ENCODE measurements at regions not wholly inside any gene's neighbourhood (a gene's known extent, or its start where the extent isn't known, plus 50 kb on each side); places are given as distances from the start of the nearest gene placed in this dataset.

GRCh38 chr4:177052211-177052934, 257.3 kb upstream of the NEIL3 start:
- no peak for DNase-seq

- no peak for DNase-seq
Observed at GRCh38 chr4:177057186-177057585, 252.5 kb upstream of the NEIL3 start.

GRCh38 chr4:177064116-177064515, 245.6 kb upstream of the NEIL3 start:
- DNase-seq = no peak

DNA sequence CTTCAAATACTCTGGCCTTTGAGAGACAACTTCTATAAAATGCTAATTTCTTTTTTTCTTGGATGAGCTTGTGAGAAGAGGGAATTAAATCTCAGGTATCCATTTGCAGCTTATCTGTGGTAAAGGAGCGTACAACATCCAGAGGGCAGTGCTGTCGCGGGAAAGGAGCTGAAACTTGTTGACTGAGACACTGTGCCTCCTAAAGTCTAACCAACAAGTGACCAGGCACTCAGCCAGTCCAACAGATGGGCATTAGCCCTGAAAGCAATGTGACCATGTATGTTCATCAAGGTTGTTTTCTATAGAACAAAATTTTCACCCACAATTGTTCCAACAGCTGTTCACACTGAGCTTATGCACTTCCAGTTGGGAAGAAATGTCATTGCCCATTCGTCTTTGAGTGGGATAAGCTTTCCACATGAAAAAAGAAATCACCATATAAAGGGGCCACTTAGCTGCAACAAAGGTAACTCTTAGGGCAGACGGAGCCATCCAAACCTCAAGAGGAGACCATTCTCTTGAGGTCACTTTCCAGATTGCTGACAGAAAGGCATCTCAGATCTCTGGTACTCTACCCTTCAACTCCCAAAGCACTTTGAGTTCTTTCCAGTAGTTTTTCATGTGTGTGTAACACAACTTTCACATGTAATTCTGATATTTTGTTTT, 244.8 kb upstream of the NEIL3 start:
- DNase-seq = no peak

- no peak for DNase-seq
Observed at GRCh38 chr4:177066746-177067145, 242.9 kb upstream of the NEIL3 start.

DNA sequence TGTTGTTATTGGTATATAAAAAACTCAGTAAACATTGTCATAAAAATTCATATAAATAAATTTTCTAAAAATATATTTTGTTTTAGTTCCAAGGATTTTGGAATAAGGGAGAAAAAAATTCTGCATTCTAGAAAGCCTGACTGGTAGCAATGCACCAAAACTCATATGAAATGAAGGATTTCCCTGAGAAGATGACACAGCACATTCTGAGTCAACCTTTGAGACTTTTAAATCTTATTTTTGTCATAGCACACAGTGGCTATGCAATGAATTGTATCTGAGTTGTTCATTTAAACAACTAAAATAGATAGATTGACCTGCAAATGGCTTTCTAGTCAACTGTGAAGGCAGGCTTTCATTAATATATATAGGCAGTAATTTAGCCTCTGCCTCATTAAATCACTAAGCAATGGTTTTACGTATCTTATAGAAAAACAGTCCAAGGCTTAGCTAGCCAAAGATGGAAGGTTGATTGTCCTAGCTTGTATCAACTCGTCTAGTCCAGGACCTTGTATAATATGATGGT, 239.1 kb upstream of the NEIL3 start:
- no peak for DNase-seq

DNA sequence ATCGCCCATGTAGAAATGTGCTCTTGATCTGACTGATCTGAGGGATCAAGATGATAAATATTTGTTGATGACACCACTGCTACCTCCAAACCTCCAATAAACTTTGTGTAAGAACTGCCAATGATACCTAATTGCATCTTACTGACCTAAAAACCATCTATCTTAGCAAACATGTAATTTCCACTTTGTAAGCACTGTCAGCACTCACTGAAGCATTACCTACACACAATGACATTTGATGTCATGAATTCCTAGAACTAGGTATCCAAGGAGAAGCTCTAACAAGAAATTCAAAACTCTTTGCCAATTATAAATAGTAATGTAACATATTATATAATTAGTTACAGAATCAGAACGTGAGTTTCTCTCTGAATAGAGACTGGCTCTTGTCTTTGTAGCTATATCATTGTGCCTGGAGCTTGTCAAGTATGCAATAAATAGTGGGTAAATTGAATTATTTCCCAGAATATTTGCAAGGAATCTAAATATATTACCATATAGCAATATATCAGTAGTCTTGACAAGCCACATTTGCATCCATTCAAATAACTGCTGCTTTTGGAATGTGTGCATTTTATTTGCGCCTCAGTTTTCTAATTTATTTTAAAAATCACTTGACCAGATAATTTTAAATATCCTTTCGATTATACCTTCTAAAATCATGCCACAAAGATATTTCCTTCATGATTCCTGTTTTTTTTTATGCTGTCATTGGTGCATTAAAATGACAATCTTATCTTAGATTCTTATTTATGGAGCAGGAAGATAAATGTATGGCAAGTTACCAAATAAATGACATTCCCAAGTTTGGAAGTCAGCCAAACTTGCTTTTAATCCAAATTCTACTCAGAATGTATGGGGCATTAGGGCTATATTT, 232.3 kb upstream of the NEIL3 start:
- no peak for DNase-seq

DNA sequence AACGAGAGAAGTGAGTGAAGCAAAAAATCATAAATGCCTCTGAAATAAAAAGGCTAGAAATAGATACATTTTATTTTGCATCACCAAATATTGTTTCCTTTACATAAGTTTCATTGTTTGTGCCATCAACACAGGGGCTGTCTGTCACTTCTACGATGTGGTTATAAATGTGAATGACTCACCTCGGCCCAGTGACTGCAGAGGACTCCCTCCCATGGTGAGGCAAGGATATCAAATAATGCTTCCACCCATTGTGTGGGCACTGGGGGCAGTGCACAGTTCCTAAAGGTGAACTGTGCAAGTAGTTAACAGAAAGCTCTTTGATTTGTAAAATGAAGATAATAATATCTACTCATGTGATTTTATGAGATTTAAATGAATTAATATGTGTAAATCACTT, 230.3 kb upstream of the NEIL3 start:
- DNase-seq = no peak

- no peak for DNase-seq
Observed at GRCh38 chr4:177080388-177080787, 229.3 kb upstream of the NEIL3 start.

- DNase-seq = no peak
Observed at GRCh38 chr4:177087060-177087459, 222.6 kb upstream of the NEIL3 start.

- no peak for DNase-seq
Observed at GRCh38 chr4:177087499-177087898, 222.2 kb upstream of the NEIL3 start.

DNA sequence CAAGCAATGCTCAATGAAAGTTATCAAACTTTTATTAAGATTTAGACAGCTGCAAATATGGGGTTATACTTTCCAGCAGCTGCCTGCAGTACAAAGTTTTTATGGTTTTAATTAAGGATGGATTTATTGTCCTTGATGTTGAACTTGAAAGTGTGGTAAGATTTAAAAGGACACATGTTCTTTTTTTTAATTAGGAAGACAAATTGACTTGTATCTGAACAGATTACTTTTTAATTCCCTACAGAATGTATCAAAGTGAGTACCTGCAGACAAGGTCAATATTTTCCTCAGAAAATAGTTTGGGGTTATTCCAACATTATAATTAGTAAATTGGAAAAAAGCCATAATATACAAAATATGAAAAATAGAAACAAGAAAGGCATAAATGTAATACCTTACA, 218.2 kb upstream of the NEIL3 start:
- DNase-seq = no peak

GRCh38 chr4:177092807-177093206, 216.9 kb upstream of the NEIL3 start:
- DNase-seq = no peak

GRCh38 chr4:177093964-177094363, 215.7 kb upstream of the NEIL3 start:
- DNase-seq = no peak

- no peak for DNase-seq
Observed at GRCh38 chr4:177097291-177097690, 212.4 kb upstream of the NEIL3 start.

DNA sequence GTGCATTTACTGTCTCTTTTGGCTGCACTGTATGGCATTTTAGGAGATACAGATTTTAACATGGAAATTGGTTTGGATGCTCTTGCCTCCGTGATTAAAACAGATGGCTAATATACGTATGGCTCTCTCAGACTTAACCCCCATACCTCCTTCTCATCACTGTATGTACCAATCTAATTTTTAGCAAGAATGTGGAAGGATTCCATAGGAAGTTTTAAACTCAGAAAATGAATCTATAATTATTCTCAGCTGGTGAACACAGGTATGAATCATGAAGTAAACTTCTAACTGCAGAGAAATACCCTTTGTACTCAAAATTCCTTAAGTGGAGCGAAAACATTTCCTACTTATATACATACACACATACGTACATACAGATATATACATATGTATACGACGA, 210.5 kb upstream of the NEIL3 start:
- DNase-seq = no peak

GRCh38 chr4:177100307-177100706, 209.4 kb upstream of the NEIL3 start:
- DNase-seq = no peak

- no peak for DNase-seq
Observed at GRCh38 chr4:177103619-177104018, 206.1 kb upstream of the NEIL3 start.

DNA sequence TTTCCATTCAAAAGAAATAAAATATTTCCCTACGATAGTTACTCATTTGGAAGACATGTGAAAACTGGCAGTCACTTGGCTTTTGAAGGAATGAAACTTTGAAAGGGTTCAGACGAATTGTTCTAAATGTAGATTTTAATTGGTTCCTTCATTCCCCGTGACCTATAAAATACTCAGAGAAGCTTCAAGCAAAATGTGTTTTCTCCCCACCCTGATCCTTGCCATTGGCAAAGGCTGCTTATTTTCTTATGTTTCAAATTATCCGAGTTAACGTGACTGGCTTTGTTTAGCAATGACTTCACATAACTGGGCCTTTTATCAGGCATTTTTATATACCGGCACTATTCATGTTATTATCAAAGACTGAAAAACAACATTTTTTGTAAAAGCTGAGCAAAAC, 204.1 kb upstream of the NEIL3 start:
- DNase-seq = no peak

DNA sequence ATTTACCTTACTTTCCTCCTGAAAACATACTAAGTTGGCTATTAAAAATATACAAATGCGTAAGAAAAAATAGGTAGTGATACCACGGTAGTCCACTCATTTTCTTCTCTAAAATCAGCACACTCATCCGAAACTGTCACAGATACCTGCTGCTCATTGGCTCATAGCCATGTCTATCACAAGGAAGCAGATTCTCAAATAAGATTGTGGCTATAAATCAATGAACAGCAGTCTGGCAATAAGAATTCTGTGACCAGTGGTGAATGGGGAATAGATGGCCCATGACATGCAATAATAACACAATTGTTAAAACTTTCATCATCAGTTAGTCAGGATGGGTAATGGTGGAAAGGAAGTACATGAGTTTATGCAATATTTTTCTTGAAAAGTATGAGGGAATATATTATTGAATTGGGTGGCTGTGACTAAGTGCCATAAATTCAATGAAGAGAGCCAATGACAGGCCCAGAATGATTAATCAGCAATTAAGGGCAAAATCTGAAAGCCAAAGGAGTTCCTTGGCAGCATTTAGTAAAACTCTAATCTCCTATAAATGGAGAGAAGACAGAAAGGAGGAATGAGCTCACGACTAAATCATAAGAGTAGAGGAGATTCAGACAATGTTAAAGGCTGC, 202.3 kb upstream of the NEIL3 start:
- no peak for DNase-seq

GRCh38 chr4:177108708-177109107, 201.0 kb upstream of the NEIL3 start:
- no peak for DNase-seq

GRCh38 chr4:177109769-177110168, 199.9 kb upstream of the NEIL3 start:
- no peak for DNase-seq

DNA sequence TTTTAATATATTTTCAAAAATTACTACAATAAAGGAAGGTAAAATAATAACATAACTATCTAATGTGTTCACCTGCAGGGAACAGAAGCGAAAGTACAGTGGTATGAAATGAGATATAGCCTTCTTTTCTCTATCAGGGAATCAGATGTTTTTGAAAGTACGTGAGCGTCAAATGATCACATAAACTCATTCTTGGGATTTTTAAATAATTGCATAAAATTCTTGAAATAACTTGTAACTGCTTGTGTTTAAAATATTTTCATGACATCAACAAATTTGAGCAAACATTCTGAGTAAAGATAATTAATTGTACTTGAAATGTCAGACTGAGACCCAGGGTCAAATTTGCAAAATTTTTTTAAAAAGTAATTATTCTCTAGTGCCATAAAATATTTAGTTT, 193.5 kb upstream of the NEIL3 start:
- no peak for DNase-seq
